ENCODE measurements at regions not wholly inside any gene's neighbourhood (a gene's known extent, or its start where the extent isn't known, plus 50 kb on each side); places are given as distances from the start of the nearest gene placed in this dataset.

- no peaks in the 10 kb centered on the region for H3K9me3 ChIP-seq (ENCODE audit: low read depth)
- 73% methylated on average over 14 of the region's 14 CpGs for WGBS (ENCODE audit: low lambda C conversion rate, missing lambda C conversion rate)
- H3K9me2 ChIP-seq (replicated peaks; ENCODE audit: insufficient read depth): no peaks in the 10 kb centered on the region
- no peaks in the 10 kb centered on the region for H4K20me1 ChIP-seq (ENCODE audit: insufficient read depth, poor library complexity, severe bottlenecking)
- H2AFZ ChIP-seq: no peak overlapping the region
- DNase-seq (ENCODE audit: low spot score): no peak
- H3K4me2 ChIP-seq: no peak overlapping the region
- no peak overlapping the region for H3K4me3 ChIP-seq
- no peaks in the 10 kb centered on the region for H3K27me3 ChIP-seq
- H3K79me2 ChIP-seq: no peaks in the 10 kb centered on the region
- H3K27ac ChIP-seq: no peak overlapping the region
- TF ChIP-seq EZH2phosphoT487 (IDR thresholded peaks at IDR 0.05; ENCODE audit: low read depth, severe bottlenecking, unreplicated experiment): no peak
- TF ChIP-seq EZH2 (IDR thresholded peaks at IDR 0.05; ENCODE audit: borderline replicate concordance): no peak
- TF ChIP-seq CTCF (IDR thresholded peaks at IDR 0.05; ENCODE audit: poor library complexity): no peak
- H3K36me3 ChIP-seq (replicated peaks; ENCODE audit: insufficient read depth, low read depth): no peaks in the 10 kb centered on the region
- no peaks in the 10 kb centered on the region for H3K4me1 ChIP-seq (ENCODE audit: insufficient read depth)
Measured at GRCh38 chr10:31620226-31621151, 301.5 kb downstream of the ZEB1 start.

DNA sequence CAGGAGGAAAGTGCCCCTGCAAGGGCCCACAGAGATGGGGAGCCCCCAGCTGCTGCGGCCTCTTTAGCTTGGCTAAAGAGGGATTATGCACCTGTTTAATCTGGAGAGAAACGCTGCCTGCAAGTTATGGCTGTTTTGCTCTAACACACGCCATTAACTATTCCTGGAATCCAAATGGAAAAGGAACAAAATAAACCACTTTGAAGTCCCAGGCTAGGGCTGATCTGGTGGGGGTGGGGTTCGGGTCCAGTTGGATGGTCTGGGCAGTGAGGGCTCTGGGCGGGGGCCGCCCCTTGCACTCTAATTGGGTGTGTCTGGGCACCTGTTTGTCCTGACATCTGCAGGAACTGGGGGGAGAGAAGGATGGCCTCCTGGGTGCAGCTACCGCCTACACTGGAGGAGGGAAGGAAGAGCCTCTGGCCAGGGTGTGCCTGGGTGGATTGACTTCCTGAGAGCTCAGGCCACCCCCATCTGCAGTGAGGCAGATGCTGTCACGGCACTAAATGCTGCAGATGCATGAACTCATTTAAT, 300.6 kb downstream of the ZEB1 start:
- WGBS (ENCODE audit: low lambda C conversion rate, missing lambda C conversion rate): 80% methylated on average over 8 of the region's 8 CpGs
- Histone ChIP-seq H3K27me3 (no peaks in the 10 kb centered on the region), H3K36me3 (replicated peaks; ENCODE audit: insufficient read depth, low read depth) (no peaks in the 10 kb centered on the region), H3K9me2 (replicated peaks; ENCODE audit: insufficient read depth) (no peaks in the 10 kb centered on the region), H3K4me3 (no peak overlapping the region), H2AFZ (no peak overlapping the region), H3K4me1 (ENCODE audit: insufficient read depth) (no peaks in the 10 kb centered on the region), H3K4me2 (no peak overlapping the region), H4K20me1 (ENCODE audit: insufficient read depth, poor library complexity, severe bottlenecking) (no peaks in the 10 kb centered on the region), H3K27ac (no peak overlapping the region), H3K79me2 (no peaks in the 10 kb centered on the region), H3K9me3 (ENCODE audit: low read depth) (no peaks in the 10 kb centered on the region)
- DNase-seq (ENCODE audit: low spot score): no peak
- TF ChIP-seq EZH2 (IDR thresholded peaks at IDR 0.05; ENCODE audit: borderline replicate concordance) (no peak), CTCF (IDR thresholded peaks at IDR 0.05; ENCODE audit: poor library complexity) (no peak)

DNA sequence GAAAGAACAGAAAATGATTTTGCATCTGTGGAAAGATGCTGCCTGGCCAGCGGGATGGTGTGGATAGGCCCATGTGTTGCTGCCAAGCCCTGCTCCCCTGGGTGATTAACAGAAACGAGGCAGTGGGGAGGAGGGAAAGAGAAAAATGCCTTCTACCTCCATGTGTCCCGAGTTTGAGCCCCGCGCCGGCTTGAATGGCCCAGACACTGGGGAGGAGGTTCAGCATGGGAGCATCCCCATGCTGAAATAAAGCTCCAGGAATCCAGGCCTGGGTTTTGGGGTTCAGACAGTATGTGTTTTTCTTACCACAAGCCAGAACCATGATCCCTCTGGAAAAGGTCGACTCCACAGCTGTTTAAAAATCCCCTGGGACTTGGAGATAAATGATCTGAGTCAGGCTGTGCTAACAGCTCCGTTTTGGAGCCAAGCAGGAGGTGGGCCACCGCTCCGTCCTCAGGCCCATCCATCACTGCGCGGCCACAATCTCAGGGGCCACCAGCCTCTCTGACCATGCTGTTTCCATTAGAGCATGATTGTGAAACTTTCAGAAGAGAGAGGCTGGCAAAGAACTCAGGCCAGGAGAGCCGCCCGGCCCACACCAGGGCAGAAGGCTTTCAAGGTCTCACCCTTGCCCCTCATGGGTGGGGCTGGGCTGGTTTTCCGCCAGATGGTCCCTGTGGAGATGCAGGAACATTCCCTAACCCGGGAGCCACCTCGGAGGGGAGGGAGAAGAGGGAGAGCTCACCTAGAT, 299.7 kb downstream of the ZEB1 start:
- Histone ChIP-seq H3K79me2 (no peaks in the 10 kb centered on the region), H3K27me3 (no peaks in the 10 kb centered on the region), H3K36me3 (replicated peaks; ENCODE audit: insufficient read depth, low read depth) (no peaks in the 10 kb centered on the region), H3K27ac (no peak overlapping the region), H3K4me1 (ENCODE audit: insufficient read depth) (no peaks in the 10 kb centered on the region), H3K9me2 (replicated peaks; ENCODE audit: insufficient read depth) (no peaks in the 10 kb centered on the region), H2AFZ (no peak overlapping the region), H3K4me2 (no peak overlapping the region), H3K4me3 (no peak overlapping the region), H3K9me3 (ENCODE audit: low read depth) (no peaks in the 10 kb centered on the region), H4K20me1 (ENCODE audit: insufficient read depth, poor library complexity, severe bottlenecking) (no peaks in the 10 kb centered on the region)
- no peak for TF ChIP-seq EZH2 (IDR thresholded peaks at IDR 0.05; ENCODE audit: borderline replicate concordance)
- TF ChIP-seq EZH2phosphoT487 (IDR thresholded peaks at IDR 0.05; ENCODE audit: low read depth, severe bottlenecking, unreplicated experiment): no peak
- TF ChIP-seq CTCF (IDR thresholded peaks at IDR 0.05; ENCODE audit: poor library complexity): no peak
- DNase-seq (ENCODE audit: low spot score): no peak
- WGBS (ENCODE audit: low lambda C conversion rate, missing lambda C conversion rate): 73% methylated on average over 17 of the region's 17 CpGs

Measured in hepatocyte (in vitro differentiated cells).